ENCODE measurements at regions not wholly inside any gene's neighbourhood (a gene's known extent, or its start where the extent isn't known, plus 50 kb on each side); places are given as distances from the start of the nearest gene placed in this dataset.

GRCh38 chr3:34807611-34808010 is 831.7 kb upstream of the ARPP21 start:
- DNase-seq (ENCODE audit: low read depth), result no peak

GRCh38 chr3:34808287-34808686 is 831.0 kb upstream of the ARPP21 start:
- DNase-seq (ENCODE audit: low read depth), result no peak

- no peak for DNase-seq (ENCODE audit: low read depth)
These were observed 810.5 kb upstream of the ARPP21 start for GRCh38 chr3:34828847-34829246.

GRCh38 chr3:34832865-34833508 is 806.3 kb upstream of the ARPP21 start:
- no peak for DNase-seq (ENCODE audit: low read depth)

DNA sequence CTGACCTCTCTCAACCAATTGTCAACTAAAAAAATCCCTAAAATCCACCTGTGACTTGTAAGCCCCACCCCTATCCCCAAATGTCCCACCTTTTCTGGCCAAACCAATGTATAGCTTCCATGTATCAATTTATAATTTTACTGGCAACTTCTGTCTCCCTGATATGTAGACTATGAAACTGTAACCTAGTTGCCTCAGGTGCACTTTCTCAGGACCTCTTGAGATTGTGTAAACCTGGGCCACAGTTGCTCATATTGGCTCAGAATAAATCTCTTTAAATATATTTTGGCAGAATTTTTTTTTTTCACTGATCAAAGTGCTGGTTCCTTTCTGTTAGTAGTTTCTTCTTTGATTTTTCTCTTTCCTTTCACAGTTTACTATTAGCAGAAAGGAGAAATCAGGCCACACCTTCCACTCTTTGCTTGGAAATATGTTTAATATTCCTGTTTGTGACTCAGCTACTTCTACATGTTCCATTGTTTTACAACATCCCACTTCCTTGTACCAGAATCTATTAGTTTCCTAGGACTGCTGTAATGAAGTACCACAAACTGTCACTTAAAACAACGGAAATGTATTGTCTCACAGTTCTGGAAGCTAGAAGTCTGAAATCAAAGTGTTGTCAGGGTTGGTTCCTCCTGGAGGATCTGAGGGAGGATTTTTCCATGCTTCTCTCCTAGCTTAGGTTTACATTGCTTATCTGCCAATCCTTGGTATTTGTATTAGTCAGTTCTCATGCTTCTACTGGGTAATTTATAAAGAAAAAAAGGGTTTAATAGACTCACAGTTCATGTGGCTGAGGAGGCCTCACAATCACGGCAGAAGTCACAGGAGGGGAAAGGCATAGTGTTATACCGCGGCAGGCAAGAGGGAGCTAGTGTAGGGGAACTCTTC is 801.2 kb upstream of the ARPP21 start:
- DNase-seq (ENCODE audit: low read depth), result no peak

DNA sequence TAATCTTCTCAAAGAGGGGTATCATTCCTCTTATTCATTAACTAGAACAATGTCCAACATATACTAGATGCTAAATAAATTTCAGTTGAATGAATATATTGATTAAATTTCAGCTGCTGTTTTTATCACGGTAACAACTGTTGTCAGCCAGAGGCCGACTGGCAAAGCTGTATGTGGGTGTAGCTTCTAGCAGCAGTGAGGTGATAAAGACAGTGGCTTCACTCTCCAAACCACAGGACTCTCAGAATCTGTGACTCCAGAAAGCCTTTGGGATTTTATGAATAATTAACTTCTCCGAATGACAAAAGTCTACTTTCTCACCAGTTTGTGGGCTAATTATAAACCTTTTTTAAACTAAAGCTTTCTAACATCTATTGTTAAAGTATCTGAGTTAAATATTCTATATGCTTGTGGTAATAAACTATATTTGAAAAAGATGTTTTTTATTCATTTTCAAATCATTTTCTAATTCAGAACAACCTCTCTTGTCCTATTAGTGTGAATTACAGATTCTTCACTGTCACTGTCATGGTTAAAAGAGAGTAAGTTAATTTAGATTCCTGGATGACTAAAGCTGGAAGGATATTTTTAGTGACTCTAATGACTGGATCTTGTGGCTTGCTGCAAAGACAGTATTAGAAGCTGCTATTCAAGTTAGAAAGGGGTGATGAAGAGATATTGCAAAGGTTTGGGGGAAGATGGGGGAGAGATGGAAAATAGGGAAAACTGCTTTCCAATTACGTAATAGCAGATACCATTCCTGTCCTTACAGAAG is 796.4 kb upstream of the ARPP21 start:
- DNase-seq (ENCODE audit: low read depth), result no peak

DNA sequence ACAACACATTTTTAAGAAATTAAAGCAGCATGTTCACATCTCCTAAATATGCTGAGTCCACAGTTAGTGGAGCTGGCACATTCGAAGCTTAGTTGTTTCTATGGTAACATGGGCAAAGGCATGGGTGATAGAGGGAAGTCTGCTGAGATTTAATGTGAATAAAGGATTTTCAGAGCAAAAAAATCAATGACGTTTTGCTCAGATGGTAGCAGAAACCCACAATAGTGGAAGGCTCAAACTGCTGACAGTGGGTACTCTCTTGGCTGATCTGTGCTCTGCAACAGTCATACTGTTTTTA is 795.1 kb upstream of the ARPP21 start:
- DNase-seq (ENCODE audit: low read depth), result no peak

DNA sequence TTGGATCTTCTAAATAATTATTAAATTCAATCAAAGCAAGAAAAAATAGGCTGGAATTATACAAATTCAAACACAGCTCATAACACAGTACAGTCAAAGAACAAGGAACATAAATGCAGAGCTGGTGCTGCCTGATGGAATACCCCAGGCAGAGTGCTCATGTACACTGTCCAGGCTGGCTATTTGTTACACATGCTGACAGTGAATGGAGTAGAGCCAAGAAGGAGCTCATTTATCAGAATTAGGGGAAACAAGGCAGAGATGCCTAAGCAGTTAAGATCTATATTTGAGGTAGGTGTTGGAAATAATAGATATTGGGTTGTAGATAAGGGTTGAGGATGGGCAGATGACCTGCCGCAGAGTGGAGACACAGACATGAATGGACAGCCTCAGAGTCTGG is 788.2 kb upstream of the ARPP21 start:
- DNase-seq (ENCODE audit: low read depth), result no peak

DNA sequence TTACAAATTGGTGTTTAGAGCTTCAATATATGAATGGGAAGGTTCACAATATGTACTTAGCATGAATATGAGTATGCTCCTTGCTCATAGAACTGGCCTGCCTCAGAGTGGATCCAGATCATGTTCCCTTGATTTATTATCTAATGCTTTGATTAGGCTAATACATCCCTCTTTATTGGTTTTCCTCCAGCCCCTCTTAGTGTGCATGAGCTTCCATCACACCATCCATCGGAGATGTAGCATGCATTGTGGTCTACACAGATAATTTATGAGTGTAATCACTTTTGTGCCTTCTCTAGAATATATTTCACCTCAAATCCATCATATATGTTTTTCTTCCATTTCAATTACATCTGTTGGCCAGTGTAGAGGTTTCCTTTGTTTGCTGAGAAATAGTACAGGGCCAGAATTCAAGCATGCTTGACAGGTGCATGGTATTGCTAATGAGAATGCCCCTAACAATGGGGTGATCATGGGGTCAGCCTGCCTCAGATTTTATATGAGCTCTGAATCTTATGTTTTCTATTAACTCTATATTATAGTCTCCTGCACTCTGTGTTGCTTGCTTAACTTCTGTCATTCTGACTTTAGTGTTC is 786.4 kb upstream of the ARPP21 start:
- no peak for DNase-seq (ENCODE audit: low read depth)

GRCh38 chr3:34856081-34856947 is 783.0 kb upstream of the ARPP21 start:
- DNase-seq (ENCODE audit: low read depth), result no peak

- DNase-seq (ENCODE audit: low read depth), result no peak
These were observed 781.2 kb upstream of the ARPP21 start for GRCh38 chr3:34858067-34858660.

- DNase-seq (ENCODE audit: low read depth), result peak; percentile 45
These were observed 779.6 kb upstream of the ARPP21 start for GRCh38 chr3:34859746-34860145.

DNA sequence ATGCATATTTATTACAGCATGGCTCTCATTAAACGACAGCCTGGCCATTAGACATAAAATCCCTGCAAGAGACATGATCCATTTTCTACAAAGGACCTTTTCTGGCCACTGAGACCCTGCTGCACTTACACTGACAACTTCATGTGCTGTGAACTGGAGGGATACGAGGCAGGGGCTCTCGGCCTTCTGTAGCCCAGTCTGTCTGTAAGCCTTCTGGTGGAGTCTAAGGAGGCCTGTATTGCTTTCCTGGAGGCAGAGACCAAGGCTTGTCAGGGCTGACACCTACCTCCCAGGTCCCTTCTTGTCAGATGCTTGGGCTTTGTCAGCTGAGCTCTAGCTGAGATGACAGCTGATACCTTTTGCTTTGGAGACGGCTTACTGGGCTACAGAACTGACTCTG is 776.9 kb upstream of the ARPP21 start:
- DNase-seq (ENCODE audit: low read depth), result no peak

GRCh38 chr3:34863485-34863884 is 775.8 kb upstream of the ARPP21 start:
- DNase-seq (ENCODE audit: low read depth), result no peak

DNA sequence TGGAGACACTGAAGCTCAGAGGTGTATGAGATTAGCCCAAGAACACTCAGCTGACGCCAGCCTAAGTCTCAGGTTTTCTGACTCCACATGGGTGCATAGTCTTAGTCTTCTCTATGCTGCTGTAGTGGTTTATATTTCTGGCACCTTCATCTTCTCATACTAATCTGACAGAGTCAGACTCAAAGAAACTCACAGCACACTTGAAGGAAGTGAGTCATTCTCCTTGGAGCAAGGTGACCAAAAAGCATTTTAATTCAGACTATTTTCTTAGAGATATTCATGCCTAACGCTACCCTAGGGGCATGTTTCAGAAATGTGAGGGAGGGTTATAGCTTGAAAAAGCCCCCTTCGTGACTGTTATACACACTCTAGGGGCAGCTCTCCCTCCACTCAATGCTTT is 775.3 kb upstream of the ARPP21 start:
- DNase-seq (ENCODE audit: low read depth), result no peak

- DNase-seq (ENCODE audit: low read depth), result no peak
These were observed 774.0 kb upstream of the ARPP21 start for GRCh38 chr3:34865346-34865745.

DNA sequence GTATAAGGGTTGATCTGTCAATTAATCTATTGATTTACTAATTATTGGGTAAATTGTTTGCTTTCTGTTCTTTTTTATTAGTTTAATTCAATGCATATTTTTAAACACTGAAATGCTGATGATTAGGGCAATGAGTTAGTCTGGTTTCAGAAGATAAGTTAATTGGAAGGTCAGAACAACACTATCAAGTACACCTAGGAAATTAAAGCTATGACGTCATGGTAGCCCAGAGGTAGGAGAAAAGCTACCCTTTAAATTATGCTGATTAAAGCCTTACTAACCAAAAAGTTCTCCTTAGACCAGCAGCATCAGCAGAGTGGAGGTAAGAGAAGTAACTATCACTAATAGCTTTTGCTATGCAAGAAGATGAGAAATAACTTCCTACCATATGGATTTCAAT is 770.4 kb upstream of the ARPP21 start:
- DNase-seq (ENCODE audit: low read depth), result no peak

GRCh38 chr3:34869696-34870095 is 769.6 kb upstream of the ARPP21 start:
- no peak for DNase-seq (ENCODE audit: low read depth)

- DNase-seq (ENCODE audit: low read depth), result no peak
These were observed 766.9 kb upstream of the ARPP21 start for GRCh38 chr3:34872406-34872805.

- DNase-seq (ENCODE audit: low read depth), result no peak
These were observed 762.3 kb upstream of the ARPP21 start for GRCh38 chr3:34876997-34877396.

- DNase-seq (ENCODE audit: low read depth), result no peak
These were observed 760.8 kb upstream of the ARPP21 start for GRCh38 chr3:34878488-34878887.
